HG03097 (cell line): ENCODE measurements at regions not wholly inside any gene's neighbourhood (a gene's known extent, or its start where the extent isn't known, plus 50 kb on each side); places are given as distances from the start of the nearest gene placed in this dataset.
"Not testable (repeated sequence)": the region's sequence is repeated elsewhere in the genome, so short reads cannot be mapped to it uniquely, and the experiment has no call there.

ENCODE experiments used
- ATAC-seq: cut with Tn5 transposase; IDR thresholded peaks from one replicate; pipeline ENCODE4 v1.9.1; 2021; ENCODE audit not compliant: unreplicated experiment, low FRiP score

GRCh38 chr9:29348999-29349398 is 1775.7 kb upstream of the C9orf72 start:
- ATAC-seq, result no peak

- no peak for ATAC-seq
Measured at GRCh38 chr9:29389421-29389820, 1816.1 kb upstream of the C9orf72 start.

GRCh38 chr9:29390859-29391258 is 1817.6 kb upstream of the C9orf72 start:
- no peak for ATAC-seq

- no peak for ATAC-seq
Measured at GRCh38 chr9:29393064-29393463, 1819.8 kb upstream of the C9orf72 start.

GRCh38 chr9:29394855-29395254 is 1821.6 kb upstream of the C9orf72 start:
- ATAC-seq, result no peak

- no peak for ATAC-seq
Measured at GRCh38 chr9:29397148-29397547, 1823.9 kb upstream of the C9orf72 start.

GRCh38 chr9:29416204-29416603 is 1842.9 kb upstream of the C9orf72 start:
- no peak for ATAC-seq

- no peak for ATAC-seq
Measured at GRCh38 chr9:29422438-29422837, 1849.2 kb upstream of the C9orf72 start.

- ATAC-seq, result no peak
Measured at GRCh38 chr9:29432191-29432590, 1858.9 kb upstream of the C9orf72 start.

- not testable (repeated sequence) for ATAC-seq
Measured at GRCh38 chr9:29432656-29433055, 1859.4 kb upstream of the C9orf72 start.

- ATAC-seq, result no peak
Measured at GRCh38 chr9:29435368-29435767, 1862.1 kb upstream of the C9orf72 start.

- no peak for ATAC-seq
Measured at GRCh38 chr9:29437526-29437925, 1864.2 kb upstream of the C9orf72 start.

- no peak for ATAC-seq
Measured at GRCh38 chr9:29439961-29440360, 1866.7 kb upstream of the C9orf72 start.

GRCh38 chr9:29440449-29440848 is 1867.2 kb upstream of the C9orf72 start:
- no peak for ATAC-seq

GRCh38 chr9:29445751-29446150 is 1872.5 kb upstream of the C9orf72 start:
- no peak for ATAC-seq

GRCh38 chr9:29449306-29449705 is 1876.0 kb upstream of the C9orf72 start:
- ATAC-seq, result no peak

- ATAC-seq, result not testable (repeated sequence)
Measured at GRCh38 chr9:29450343-29450875, 1877.1 kb upstream of the C9orf72 start.

GRCh38 chr9:29456940-29457339 is 1883.7 kb upstream of the C9orf72 start:
- no peak for ATAC-seq

- ATAC-seq, result no peak
Measured at GRCh38 chr9:29475471-29475870, 1902.2 kb upstream of the C9orf72 start.

- ATAC-seq, result no peak
Measured at GRCh38 chr9:29511680-29512079, 1938.4 kb upstream of the C9orf72 start.

GRCh38 chr9:29514336-29514735 is 1941.1 kb upstream of the C9orf72 start:
- no peak for ATAC-seq

- no peak for ATAC-seq
Measured at GRCh38 chr9:29514862-29515261, 1941.6 kb upstream of the C9orf72 start.

GRCh38 chr9:29548436-29548835 is 1975.2 kb upstream of the C9orf72 start:
- no peak for ATAC-seq
